ENCODE measurements at regions not wholly inside any gene's neighbourhood (a gene's known extent, or its start where the extent isn't known, plus 50 kb on each side); places are given as distances from the start of the nearest gene placed in this dataset.

DNA sequence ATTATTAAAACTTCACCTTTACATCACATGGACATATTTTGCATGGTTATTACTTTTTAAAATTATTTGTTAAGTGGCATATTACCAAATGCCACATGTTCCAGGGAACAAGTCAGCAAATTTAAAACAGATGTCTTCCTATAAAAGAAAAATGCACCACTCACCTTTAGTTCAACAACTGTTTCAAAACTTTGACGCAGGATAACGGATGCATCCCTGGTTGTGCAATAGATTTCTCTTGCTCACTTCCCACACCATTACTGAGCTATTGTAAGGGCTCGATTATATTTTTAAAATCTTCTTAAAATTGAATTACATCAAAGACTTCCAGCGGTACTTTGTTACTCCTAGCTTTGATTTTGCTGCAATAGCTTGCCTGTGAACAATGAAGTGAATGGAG lies 93.0 kb upstream of the ARHGAP24 start:
- intact Hi-C loops (cut with micrococcal nuclease), result no loop called here
- H3K36me3 Mint-ChIP-seq, result no peaks in the 10 kb centered on the region
- no peak for ATAC-seq
- no peaks in the 10 kb centered on the region for H3K27me3 Mint-ChIP-seq
- H3K4me3 ChIP-seq (ENCODE audit: low read length), result no peak overlapping the region
- DNase-seq, result no peak
- H3K9me3 ChIP-seq (ENCODE audit: control insufficient read depth in 2 of 3, low read length in 3 of 3), result no peaks in the 10 kb centered on the region
- no peaks in the 10 kb centered on the region for H3K4me1 Mint-ChIP-seq
- no peak overlapping the region for H3K4me3 Mint-ChIP-seq
- H3K27ac ChIP-seq (ENCODE audit: low read depth, low read length), result no peak overlapping the region
- ChIA-PET CTCF (no interaction called here), POLR2A (no interaction called here)
- H3K36me3 ChIP-seq (ENCODE audit: control insufficient read depth in 2 of 3, insufficient read depth in 3 of 3, low read length in 3 of 3), result no peaks in the 10 kb centered on the region
- no peaks in the 10 kb centered on the region for H3K27me3 ChIP-seq (ENCODE audit: control insufficient read depth in 2 of 2, insufficient read depth in 2 of 2, low read length in 2 of 2)
- no peaks in the 10 kb centered on the region for H3K4me1 ChIP-seq (ENCODE audit: control insufficient read depth in 2 of 2, insufficient read depth in 2 of 2, low read length in 2 of 2)
- no peak overlapping the region for H3K27ac Mint-ChIP-seq
- peaks cover 0 to 3% (median 0%) of the 10 kb centered on the region in 11 donors for H3K9me3 Mint-ChIP-seq

GRCh38 chr4:85391071-85391470 lies 83.9 kb upstream of the ARHGAP24 start:
- Mint-ChIP-seq H3K36me3 (no peaks in the 10 kb centered on the region), H3K9me3 (peaks cover 0 to 11% (median 0%) of the 10 kb centered on the region in 11 donors), H3K4me3 (no peak overlapping the region), H3K27me3 (no peaks in the 10 kb centered on the region), H3K4me1 (no peaks in the 10 kb centered on the region), H3K27ac (no peak overlapping the region)
- Histone ChIP-seq H3K27ac (ENCODE audit: low read depth, low read length) (no peak overlapping the region), H3K9me3 (ENCODE audit: control insufficient read depth in 2 of 3, low read length in 3 of 3) (no peaks in the 10 kb centered on the region), H3K4me1 (ENCODE audit: control insufficient read depth in 2 of 2, insufficient read depth in 2 of 2, low read length in 2 of 2) (no peaks in the 10 kb centered on the region), H3K27me3 (ENCODE audit: control insufficient read depth in 2 of 2, insufficient read depth in 2 of 2, low read length in 2 of 2) (no peaks in the 10 kb centered on the region), H3K36me3 (ENCODE audit: control insufficient read depth in 2 of 3, insufficient read depth in 3 of 3, low read length in 3 of 3) (no peaks in the 10 kb centered on the region), H3K4me3 (ENCODE audit: low read length) (no peak overlapping the region)
- ChIA-PET CTCF (no interaction called here), POLR2A (no interaction called here)
- ATAC-seq (no peak), DNase-seq (no peak)
- intact Hi-C loops (cut with micrococcal nuclease), result no loop called here

DNA sequence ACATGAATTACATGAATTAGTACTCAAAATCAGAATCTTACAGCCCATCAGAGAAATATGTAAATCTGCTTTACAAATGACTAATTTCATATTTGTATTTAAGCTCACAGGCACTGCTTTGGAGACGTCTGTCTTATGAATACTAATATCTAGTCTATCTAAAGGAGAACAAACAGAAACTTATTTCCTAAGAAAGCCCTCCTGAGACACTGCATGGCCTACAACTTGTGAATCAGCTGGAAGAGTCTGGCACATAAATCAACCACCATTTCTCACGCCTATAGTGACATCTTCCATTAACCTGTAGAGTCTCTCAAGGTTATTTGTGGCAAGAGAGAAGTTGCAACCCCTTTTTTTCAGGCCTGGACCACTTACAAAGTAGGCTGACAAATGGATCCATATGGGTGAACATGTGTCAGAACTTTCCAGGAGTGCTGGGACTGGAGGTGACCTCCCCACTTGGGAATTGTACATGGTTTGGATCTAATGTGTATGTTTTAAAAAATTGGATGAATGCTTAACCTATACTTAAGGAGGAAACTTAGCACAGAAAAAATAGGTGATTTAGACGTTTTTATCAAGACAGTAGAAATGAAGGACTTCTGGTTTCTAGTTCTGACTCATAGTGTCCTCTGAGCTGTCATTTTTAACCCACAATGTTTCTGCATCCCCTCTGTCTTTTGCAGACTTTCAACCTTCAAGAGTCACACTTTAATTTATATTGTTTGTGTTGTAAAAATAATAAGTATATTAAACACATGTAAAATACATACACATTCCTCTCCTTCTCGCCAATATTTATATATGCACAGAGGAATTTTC lies 83.2 kb upstream of the ARHGAP24 start:
- ChIA-PET CTCF (no interaction called here), POLR2A (no interaction called here)
- no peak for ATAC-seq
- Mint-ChIP-seq H3K4me1 (no peaks in the 10 kb centered on the region), H3K27ac (no peak overlapping the region), H3K36me3 (no peaks in the 10 kb centered on the region), H3K27me3 (no peaks in the 10 kb centered on the region), H3K9me3 (peaks cover 0 to 11% (median 0%) of the 10 kb centered on the region in 11 donors), H3K4me3 (no peak overlapping the region)
- no peak for DNase-seq
- Histone ChIP-seq H3K4me3 (ENCODE audit: low read length) (no peak overlapping the region), H3K4me1 (ENCODE audit: control insufficient read depth in 2 of 2, insufficient read depth in 2 of 2, low read length in 2 of 2) (no peaks in the 10 kb centered on the region), H3K9me3 (ENCODE audit: control insufficient read depth in 2 of 3, low read length in 3 of 3) (no peaks in the 10 kb centered on the region), H3K27ac (ENCODE audit: low read depth, low read length) (no peak overlapping the region), H3K36me3 (ENCODE audit: control insufficient read depth in 2 of 3, insufficient read depth in 3 of 3, low read length in 3 of 3) (no peaks in the 10 kb centered on the region), H3K27me3 (ENCODE audit: control insufficient read depth in 2 of 2, insufficient read depth in 2 of 2, low read length in 2 of 2) (no peaks in the 10 kb centered on the region)
- intact Hi-C loops (cut with micrococcal nuclease), result no loop called here

GRCh38 chr4:85393201-85393600 lies 81.7 kb upstream of the ARHGAP24 start:
- no peak for ATAC-seq
- H3K36me3 Mint-ChIP-seq, result no peaks in the 10 kb centered on the region
- no peak overlapping the region for H3K4me3 ChIP-seq (ENCODE audit: low read length)
- intact Hi-C loops (cut with micrococcal nuclease), result no loop called here
- POLR2A ChIA-PET, result no interaction called here
- H3K9me3 ChIP-seq (ENCODE audit: control insufficient read depth in 2 of 3, low read length in 3 of 3), result no peaks in the 10 kb centered on the region
- no peaks in the 10 kb centered on the region for H3K27me3 ChIP-seq (ENCODE audit: control insufficient read depth in 2 of 2, insufficient read depth in 2 of 2, low read length in 2 of 2)
- H3K27ac Mint-ChIP-seq, result no peak overlapping the region
- H3K4me1 Mint-ChIP-seq, result no peaks in the 10 kb centered on the region
- H3K27me3 Mint-ChIP-seq, result no peaks in the 10 kb centered on the region
- H3K36me3 ChIP-seq (ENCODE audit: control insufficient read depth in 2 of 3, insufficient read depth in 3 of 3, low read length in 3 of 3), result no peaks in the 10 kb centered on the region
- peaks cover 0 to 6% (median 0%) of the 10 kb centered on the region in 11 donors for H3K9me3 Mint-ChIP-seq
- no peak overlapping the region for H3K4me3 Mint-ChIP-seq
- no peak overlapping the region for H3K27ac ChIP-seq (ENCODE audit: low read depth, low read length)
- no peak for DNase-seq
- no peaks in the 10 kb centered on the region for H3K4me1 ChIP-seq (ENCODE audit: control insufficient read depth in 2 of 2, insufficient read depth in 2 of 2, low read length in 2 of 2)
- CTCF ChIA-PET, result no interaction called here

DNA sequence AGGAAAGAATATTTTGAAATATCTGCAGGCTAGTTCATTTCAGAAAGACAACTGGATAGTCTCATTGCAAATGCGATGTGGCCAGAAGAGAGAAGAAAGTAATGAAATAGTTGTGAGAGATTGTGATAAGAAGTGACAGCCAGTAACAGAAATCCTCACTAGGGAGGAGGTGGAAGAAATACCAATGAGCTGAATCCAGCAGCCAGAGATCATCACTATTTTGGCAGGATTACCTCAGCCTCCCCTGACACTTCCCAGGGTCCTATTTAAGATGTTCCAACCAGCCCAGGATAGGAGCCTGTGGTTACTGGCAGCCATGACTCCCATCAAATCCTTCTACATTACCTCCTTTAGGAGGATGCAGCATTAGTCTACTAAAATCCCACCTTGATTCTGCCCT lies 76.7 kb upstream of the ARHGAP24 start:
- no peaks in the 10 kb centered on the region for H3K9me3 ChIP-seq (ENCODE audit: control insufficient read depth in 2 of 3, low read length in 3 of 3)
- no peak overlapping the region for H3K27ac Mint-ChIP-seq
- no peaks in the 10 kb centered on the region for H3K4me1 ChIP-seq (ENCODE audit: control insufficient read depth in 2 of 2, insufficient read depth in 2 of 2, low read length in 2 of 2)
- ATAC-seq (no peak), DNase-seq (no peak)
- POLR2A ChIA-PET, result no interaction called here
- H3K27ac ChIP-seq (ENCODE audit: low read depth, low read length), result no peak overlapping the region
- CTCF ChIA-PET, result no interaction called here
- H3K36me3 ChIP-seq (ENCODE audit: control insufficient read depth in 2 of 3, insufficient read depth in 3 of 3, low read length in 3 of 3), result no peaks in the 10 kb centered on the region
- H3K4me1 Mint-ChIP-seq, result no peaks in the 10 kb centered on the region
- intact Hi-C loops (cut with micrococcal nuclease), result no loop called here
- H3K4me3 Mint-ChIP-seq, result no peak overlapping the region
- no peaks in the 10 kb centered on the region for H3K27me3 ChIP-seq (ENCODE audit: control insufficient read depth in 2 of 2, insufficient read depth in 2 of 2, low read length in 2 of 2)
- peaks cover 0 to 2% (median 0%) of the 10 kb centered on the region in 11 donors for H3K9me3 Mint-ChIP-seq
- no peak overlapping the region for H3K4me3 ChIP-seq (ENCODE audit: low read length)
- no peaks in the 10 kb centered on the region for H3K36me3 Mint-ChIP-seq
- H3K27me3 Mint-ChIP-seq, result no peaks in the 10 kb centered on the region

DNA sequence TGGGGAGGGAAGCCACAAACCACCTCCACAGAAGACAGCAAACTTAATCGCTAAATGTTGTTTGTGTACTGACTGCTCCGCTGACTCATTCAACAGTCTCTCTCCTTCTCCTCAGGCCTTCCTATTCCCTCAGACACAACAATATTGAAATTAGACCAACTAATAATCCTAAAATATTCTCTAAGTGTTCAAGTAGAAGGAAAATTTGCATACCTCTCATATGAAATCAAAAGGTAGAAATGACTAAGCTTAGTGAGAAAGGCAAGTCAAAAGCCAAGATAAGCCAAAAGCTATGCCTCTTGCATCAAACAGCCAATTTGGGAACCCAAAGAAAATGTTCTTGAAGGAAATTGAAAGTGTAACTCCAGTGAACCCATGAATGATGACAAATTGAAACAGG lies 75.7 kb upstream of the ARHGAP24 start:
- H3K4me3 Mint-ChIP-seq, result no peak overlapping the region
- H3K4me1 Mint-ChIP-seq, result no peaks in the 10 kb centered on the region
- Histone ChIP-seq H3K36me3 (ENCODE audit: control insufficient read depth in 2 of 3, insufficient read depth in 3 of 3, low read length in 3 of 3) (no peaks in the 10 kb centered on the region), H3K27me3 (ENCODE audit: control insufficient read depth in 2 of 2, insufficient read depth in 2 of 2, low read length in 2 of 2) (no peaks in the 10 kb centered on the region), H3K27ac (ENCODE audit: low read depth, low read length) (no peak overlapping the region), H3K9me3 (ENCODE audit: control insufficient read depth in 2 of 3, low read length in 3 of 3) (no peaks in the 10 kb centered on the region), H3K4me3 (ENCODE audit: low read length) (no peak overlapping the region), H3K4me1 (ENCODE audit: control insufficient read depth in 2 of 2, insufficient read depth in 2 of 2, low read length in 2 of 2) (no peaks in the 10 kb centered on the region)
- intact Hi-C loops (cut with micrococcal nuclease), result no loop called here
- ChIA-PET CTCF (no interaction called here), POLR2A (no interaction called here)
- DNase-seq (no peak), ATAC-seq (no peak)
- H3K27me3 Mint-ChIP-seq, result no peaks in the 10 kb centered on the region
- H3K9me3 Mint-ChIP-seq, result peaks cover 0 to 2% (median 0%) of the 10 kb centered on the region in 11 donors
- H3K36me3 Mint-ChIP-seq, result no peaks in the 10 kb centered on the region
- H3K27ac Mint-ChIP-seq, result no peak overlapping the region

GRCh38 chr4:85402371-85402770 lies 72.6 kb upstream of the ARHGAP24 start:
- ChIA-PET CTCF (no interaction called here), POLR2A (no interaction called here)
- no peaks in the 10 kb centered on the region for H3K27me3 Mint-ChIP-seq
- no peak overlapping the region for H3K27ac Mint-ChIP-seq
- H3K9me3 ChIP-seq (ENCODE audit: control insufficient read depth in 2 of 3, low read length in 3 of 3), result no peaks in the 10 kb centered on the region
- DNase-seq, result no peak
- H3K4me1 Mint-ChIP-seq, result no peaks in the 10 kb centered on the region
- no peaks in the 10 kb centered on the region for H3K36me3 Mint-ChIP-seq
- H3K27me3 ChIP-seq (ENCODE audit: control insufficient read depth in 2 of 2, insufficient read depth in 2 of 2, low read length in 2 of 2), result no peaks in the 10 kb centered on the region
- H3K4me3 ChIP-seq (ENCODE audit: low read length), result no peak overlapping the region
- peaks cover 0 to 7% (median 0%) of the 10 kb centered on the region in 11 donors for H3K9me3 Mint-ChIP-seq
- no peaks in the 10 kb centered on the region for H3K4me1 ChIP-seq (ENCODE audit: control insufficient read depth in 2 of 2, insufficient read depth in 2 of 2, low read length in 2 of 2)
- no peak overlapping the region for H3K4me3 Mint-ChIP-seq
- no peaks in the 10 kb centered on the region for H3K36me3 ChIP-seq (ENCODE audit: control insufficient read depth in 2 of 3, insufficient read depth in 3 of 3, low read length in 3 of 3)
- intact Hi-C loops (cut with micrococcal nuclease), result no loop called here
- ATAC-seq, result no peak
- H3K27ac ChIP-seq (ENCODE audit: low read depth, low read length), result no peak overlapping the region
